ENCODE measurements at regions not wholly inside any gene's neighbourhood (a gene's known extent, or its start where the extent isn't known, plus 50 kb on each side); places are given as distances from the start of the nearest gene placed in this dataset.

GRCh38 chr4:63708661-63709060 lies 700.6 kb downstream of the TECRL start:
- Histone ChIP-seq H3K4me1 (ENCODE audit: control insufficient read depth in 1 of 2, insufficient read depth in 2 of 2, low read depth in 1 of 2, low read length in 1 of 2) (no peaks in the 10 kb centered on the region), H3K9ac (no peak overlapping the region), H3K36me3 (replicated peaks in 1 of 2; ENCODE audit: control insufficient read depth in 1 of 2, insufficient read depth in 2 of 2, low read length in 1 of 2) (no peaks in the 10 kb centered on the region), H3K4me2 (no peak overlapping the region), H4K20me1 (ENCODE audit: insufficient read depth) (no peaks in the 10 kb centered on the region), H3F3A (replicated peaks; ENCODE audit: insufficient read depth) (no peaks in the 10 kb centered on the region), H3K4me3 (ENCODE audit: low read depth in 2 of 2, low read length in 1 of 2) (no peak overlapping the region), H2AFZ (ENCODE audit: low read depth) (no peak overlapping the region), H3K79me2 (ENCODE audit: insufficient read depth) (no peaks in the 10 kb centered on the region), H3K9me3 (no peaks in the 10 kb centered on the region; the same call in 1 of the 2 replicates), H3K9me2 (no peaks in the 10 kb centered on the region), H3K27me3 (ENCODE audit: insufficient read depth) (no peaks in the 10 kb centered on the region), H3K27ac (ENCODE audit: low read depth in 2 of 2, low read length in 1 of 2) (no peak overlapping the region)
- TF ChIP-seq POLR2AphosphoS5 (IDR thresholded peaks at IDR 0.05; ENCODE audit: low read depth, low read length) (no peak), SIN3A (IDR thresholded peaks at IDR 0.05; ENCODE audit: borderline replicate concordance, low read depth, low read length) (no peak), MEF2A (IDR thresholded peaks at IDR 0.05; ENCODE audit: borderline replicate concordance, low read depth) (no peak), SMC3 (IDR thresholded peaks at IDR 0.05; ENCODE audit: low read depth, low read length) (no peak), NRF1 (IDR thresholded peaks at IDR 0.05; ENCODE audit: low read depth, low read length) (no peak), FOXM1 (IDR thresholded peaks at IDR 0.05; ENCODE audit: low read depth) (no peak), REST (IDR thresholded peaks at IDR 0.05; ENCODE audit: low read depth, low read length) (no peak), MXI1 (IDR thresholded peaks at IDR 0.05; ENCODE audit: low read depth, low read length) (no peak), EZH2phosphoT487 (IDR thresholded peaks at IDR 0.05; ENCODE audit: borderline replicate concordance, low read depth) (no peak), RXRA (IDR thresholded peaks at IDR 0.05; ENCODE audit: borderline replicate concordance, low read depth) (no peak), RFX5 (IDR thresholded peaks at IDR 0.05; ENCODE audit: low read length) (no peak), GATA2 (CRISPR knock-in tag; IDR thresholded peaks at IDR 0.05) (no peak)
- DNase-seq: no peak
- POLR2A ChIA-PET: no interaction called here
- 0% methylated on average over 2 of the region's 2 CpGs for WGBS (ENCODE audit: low lambda C conversion rate)
- CTCF ChIA-PET: no interaction called here

DNA sequence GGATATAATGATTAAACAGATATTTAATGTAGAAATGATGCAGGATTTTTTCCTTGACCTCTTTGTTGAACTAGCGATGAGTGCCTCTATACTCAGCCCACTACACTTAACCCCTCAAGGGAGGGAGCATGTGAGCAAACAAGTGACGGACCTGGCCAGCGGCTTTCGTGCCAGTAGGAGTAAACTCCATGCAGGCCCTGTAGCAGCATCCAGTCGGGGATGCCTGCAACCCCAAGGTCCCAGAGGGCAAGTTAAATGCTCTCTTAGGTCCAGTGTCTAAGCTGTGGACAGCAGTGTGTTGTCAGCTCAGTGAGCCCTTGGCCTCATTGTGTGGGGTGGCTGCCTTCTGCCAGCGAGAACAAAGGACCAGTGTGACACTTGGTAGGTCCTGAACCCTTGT lies 708.7 kb downstream of the TECRL start:
- H3K36me3 ChIP-seq (replicated peaks in 1 of 2; ENCODE audit: control insufficient read depth in 1 of 2, insufficient read depth in 2 of 2, low read length in 1 of 2): no peaks in the 10 kb centered on the region
- H2AFZ ChIP-seq (ENCODE audit: low read depth): no peak overlapping the region
- CTCF ChIA-PET: interaction anchor here (1.7 kb wide), 1 partner anchor 22 kb away, joined by 4 read pairs; no protein-coding TSS in a partner anchor
- no peaks in the 10 kb centered on the region for H3K4me1 ChIP-seq (ENCODE audit: control insufficient read depth in 1 of 2, insufficient read depth in 2 of 2, low read depth in 1 of 2, low read length in 1 of 2)
- no peak for DNase-seq
- H3K9me2 ChIP-seq: no peaks in the 10 kb centered on the region
- no peaks in the 10 kb centered on the region for H4K20me1 ChIP-seq (ENCODE audit: insufficient read depth)
- no peaks in the 10 kb centered on the region for H3K9me3 ChIP-seq
- no peak overlapping the region for H3K4me2 ChIP-seq
- POLR2A ChIA-PET: no interaction called here
- H3K79me2 ChIP-seq (ENCODE audit: insufficient read depth): no peaks in the 10 kb centered on the region
- no peak overlapping the region for H3K27ac ChIP-seq (ENCODE audit: low read depth in 2 of 2, low read length in 1 of 2)
- WGBS (ENCODE audit: low lambda C conversion rate): 17% methylated on average over 2 of the region's 6 CpGs
- H3K9ac ChIP-seq: no peak overlapping the region
- H3K27me3 ChIP-seq (ENCODE audit: insufficient read depth): no peaks in the 10 kb centered on the region
- H3F3A ChIP-seq (replicated peaks; ENCODE audit: insufficient read depth): no peaks in the 10 kb centered on the region
- H3K4me3 ChIP-seq (ENCODE audit: low read depth in 2 of 2, low read length in 1 of 2): no peak overlapping the region
- TF ChIP-seq JUND (IDR thresholded peaks at IDR 0.05): no peak
- TF ChIP-seq USF2 (IDR thresholded peaks at IDR 0.05; ENCODE audit: borderline replicate concordance, low read depth, low read length): no peak
- TF ChIP-seq PBX3 (IDR thresholded peaks at IDR 0.05): no peak
- no peak for TF ChIP-seq SMC3 (IDR thresholded peaks at IDR 0.05; ENCODE audit: low read depth, low read length)
- TF ChIP-seq, protein P1, sequence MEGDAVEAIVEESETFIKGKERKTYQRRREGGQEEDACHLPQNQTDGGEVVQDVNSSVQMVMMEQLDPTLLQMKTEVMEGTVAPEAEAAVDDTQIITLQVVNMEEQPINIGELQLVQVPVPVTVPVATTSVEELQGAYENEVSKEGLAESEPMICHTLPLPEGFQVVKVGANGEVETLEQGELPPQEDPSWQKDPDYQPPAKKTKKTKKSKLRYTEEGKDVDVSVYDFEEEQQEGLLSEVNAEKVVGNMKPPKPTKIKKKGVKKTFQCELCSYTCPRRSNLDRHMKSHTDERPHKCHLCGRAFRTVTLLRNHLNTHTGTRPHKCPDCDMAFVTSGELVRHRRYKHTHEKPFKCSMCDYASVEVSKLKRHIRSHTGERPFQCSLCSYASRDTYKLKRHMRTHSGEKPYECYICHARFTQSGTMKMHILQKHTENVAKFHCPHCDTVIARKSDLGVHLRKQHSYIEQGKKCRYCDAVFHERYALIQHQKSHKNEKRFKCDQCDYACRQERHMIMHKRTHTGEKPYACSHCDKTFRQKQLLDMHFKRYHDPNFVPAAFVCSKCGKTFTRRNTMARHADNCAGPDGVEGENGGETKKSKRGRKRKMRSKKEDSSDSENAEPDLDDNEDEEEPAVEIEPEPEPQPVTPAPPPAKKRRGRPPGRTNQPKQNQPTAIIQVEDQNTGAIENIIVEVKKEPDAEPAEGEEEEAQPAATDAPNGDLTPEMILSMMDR (IDR thresholded peaks at IDR 0.05): no peak
- TF ChIP-seq TEAD4 (IDR thresholded peaks at IDR 0.05; ENCODE audit: borderline replicate concordance, insufficient read depth): no peak
- TF ChIP-seq FOXJ3 (CRISPR knock-in tag; IDR thresholded peaks at IDR 0.05): no peak
- TF ChIP-seq TCF12 (IDR thresholded peaks at IDR 0.05): no peak
- TF ChIP-seq TAF1 (IDR thresholded peaks at IDR 0.05; ENCODE audit: borderline replicate concordance, low read depth, low read length): no peak
- no peak for TF ChIP-seq EZH2phosphoT487 (IDR thresholded peaks at IDR 0.05; ENCODE audit: borderline replicate concordance, low read depth)
- TF ChIP-seq RXRA (IDR thresholded peaks at IDR 0.05; ENCODE audit: borderline replicate concordance, low read depth): no peak
- TF ChIP-seq RFX5 (IDR thresholded peaks at IDR 0.05; ENCODE audit: low read length): no peak
